ENCODE measurements at regions not wholly inside any gene's neighbourhood (a gene's known extent, or its start where the extent isn't known, plus 50 kb on each side); places are given as distances from the start of the nearest gene placed in this dataset.
"Not testable (repeated sequence)": the region's sequence is repeated elsewhere in the genome, so short reads cannot be mapped to it uniquely, and the experiment has no call there.

- Histone ChIP-seq H3K79me2 (ENCODE audit: insufficient read depth, low read length) (no peaks in the 10 kb centered on the region), H3K27me3 (ENCODE audit: control insufficient read depth in 2 of 2, insufficient read depth in 2 of 2, low read length in 2 of 2) (no peaks in the 10 kb centered on the region), H3K4me2 (replicated peaks; ENCODE audit: extremely low read depth, low read length, poor library complexity, severe bottlenecking) (no peak overlapping the region), H3K36me3 (replicated peaks in 1 of 2; ENCODE audit: control insufficient read depth in 1 of 2, insufficient read depth in 2 of 2, low read length in 2 of 2) (no peaks in the 10 kb centered on the region), H3K27ac (ENCODE audit: low read depth in 1 of 2, low read length in 2 of 2) (no peak overlapping the region), H3K4me1 (ENCODE audit: control insufficient read depth in 1 of 2, insufficient read depth in 2 of 2, low read length in 2 of 2) (no peaks in the 10 kb centered on the region), H3K9me3 (replicated peaks in 1 of 2; ENCODE audit: control insufficient read depth in 1 of 2, insufficient read depth in 1 of 2, low read length in 2 of 2) (peaks cover 28 to 37% of the 10 kb centered on the region in 2 donors), H4K20me1 (ENCODE audit: insufficient read depth, low read length) (no peaks in the 10 kb centered on the region), H2AFZ (ENCODE audit: insufficient read depth, low read depth, low read length, poor library complexity, severe bottlenecking) (no peak overlapping the region), H3K4me3 (replicated peaks in 1 of 3; ENCODE audit: low read depth in 2 of 3, low read length in 3 of 3) (no peak overlapping the region), H3K9ac (ENCODE audit: insufficient read depth, low read length, poor library complexity, severe bottlenecking) (no peak overlapping the region)
- Mint-ChIP-seq H3K27ac (no peak overlapping the region), H3K4me3 (no peak overlapping the region), H3K36me3 (no peaks in the 10 kb centered on the region), H3K9me3 (peaks cover 5 to 40% (median 22%) of the 10 kb centered on the region in 7 donors), H3K4me1 (no peaks in the 10 kb centered on the region), H3K27me3 (ENCODE audit: low read depth in 3 of 3) (no peaks in the 10 kb centered on the region)
- no peak for TF ChIP-seq CTCF (IDR thresholded peaks at IDR 0.05)
- intact Hi-C loops (cut with micrococcal nuclease): no loop called here
- no peak for DNase-seq
- no CpG with 5 or more reads among the region's 1 CpG for WGBS (ENCODE audit: insufficient coverage)
Measured at GRCh38 chr7:54215424-54215823, 326.8 kb upstream of the VSTM2A start.

- H3K27ac ChIP-seq (ENCODE audit: low read depth in 1 of 2, low read length in 2 of 2); H3K27me3 Mint-ChIP-seq (ENCODE audit: low read depth in 3 of 3); H3K4me3 ChIP-seq (replicated peaks in 1 of 3; ENCODE audit: low read depth in 2 of 3, low read length in 3 of 3); H4K20me1 ChIP-seq (ENCODE audit: insufficient read depth, low read length); H2AFZ ChIP-seq (ENCODE audit: insufficient read depth, low read depth, low read length, poor library complexity, severe bottlenecking); DNase-seq; H3K79me2 ChIP-seq (ENCODE audit: insufficient read depth, low read length); H3K9me3 ChIP-seq (replicated peaks in 1 of 2; ENCODE audit: control insufficient read depth in 1 of 2, insufficient read depth in 1 of 2, low read length in 2 of 2); H3K36me3 ChIP-seq (replicated peaks in 1 of 2; ENCODE audit: control insufficient read depth in 1 of 2, insufficient read depth in 2 of 2, low read length in 2 of 2); H3K9ac ChIP-seq (ENCODE audit: insufficient read depth, low read length, poor library complexity, severe bottlenecking); H3K27me3 ChIP-seq (ENCODE audit: control insufficient read depth in 2 of 2, insufficient read depth in 2 of 2, low read length in 2 of 2); H3K36me3 Mint-ChIP-seq; H3K4me1 ChIP-seq (ENCODE audit: control insufficient read depth in 1 of 2, insufficient read depth in 2 of 2, low read length in 2 of 2); H3K4me3 Mint-ChIP-seq; intact Hi-C loops (cut with micrococcal nuclease); H3K9me3 Mint-ChIP-seq; H3K4me2 ChIP-seq (replicated peaks; ENCODE audit: extremely low read depth, low read length, poor library complexity, severe bottlenecking); H3K4me1 Mint-ChIP-seq; H3K27ac Mint-ChIP-seq: not testable (repeated sequence)
Measured at GRCh38 chr7:54226030-54226429, 316.1 kb upstream of the VSTM2A start.

Measured in CD14-positive monocyte (primary cell).